ENCODE measurements at regions not wholly inside any gene's neighbourhood (a gene's known extent, or its start where the extent isn't known, plus 50 kb on each side); places are given as distances from the start of the nearest gene placed in this dataset.

DNA sequence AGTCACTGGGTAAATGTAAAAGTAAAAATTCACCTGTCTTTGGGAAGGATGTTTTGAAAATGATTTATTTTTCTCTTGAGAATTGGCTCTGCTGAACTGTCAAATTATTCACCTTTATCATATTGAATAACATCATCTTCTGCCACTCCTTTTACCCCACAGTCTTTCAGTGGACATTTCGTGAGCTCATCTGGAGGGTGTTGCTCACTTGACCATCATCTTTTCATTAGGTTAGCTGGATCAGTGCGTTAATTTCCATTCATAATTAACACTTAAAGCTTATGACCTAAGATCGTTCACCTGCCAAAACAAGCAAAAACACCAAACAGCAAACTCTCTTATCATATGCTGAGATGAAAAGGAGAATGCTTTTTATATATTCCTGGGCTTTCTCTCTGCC lies 53.4 kb upstream of the TNFAIP8 start:
- intact Hi-C loops (cut with DNase I; ENCODE audit: low total_unique reads): no loop called here
- Histone ChIP-seq H3K4me3 (no peak overlapping the region), H3K27ac (peak overlapping the region in 4 of 5 donors; percentile 27 to 78 (median 70)), H3K9me3 (no peaks in the 10 kb centered on the region), H3K4me1 (peaks cover 22 to 63% (median 41%) of the 10 kb centered on the region in 4 donors), H3K27me3 (no peaks in the 10 kb centered on the region), H3K36me3 (no peaks in the 10 kb centered on the region)
- TF ChIP-seq, protein P1, sequence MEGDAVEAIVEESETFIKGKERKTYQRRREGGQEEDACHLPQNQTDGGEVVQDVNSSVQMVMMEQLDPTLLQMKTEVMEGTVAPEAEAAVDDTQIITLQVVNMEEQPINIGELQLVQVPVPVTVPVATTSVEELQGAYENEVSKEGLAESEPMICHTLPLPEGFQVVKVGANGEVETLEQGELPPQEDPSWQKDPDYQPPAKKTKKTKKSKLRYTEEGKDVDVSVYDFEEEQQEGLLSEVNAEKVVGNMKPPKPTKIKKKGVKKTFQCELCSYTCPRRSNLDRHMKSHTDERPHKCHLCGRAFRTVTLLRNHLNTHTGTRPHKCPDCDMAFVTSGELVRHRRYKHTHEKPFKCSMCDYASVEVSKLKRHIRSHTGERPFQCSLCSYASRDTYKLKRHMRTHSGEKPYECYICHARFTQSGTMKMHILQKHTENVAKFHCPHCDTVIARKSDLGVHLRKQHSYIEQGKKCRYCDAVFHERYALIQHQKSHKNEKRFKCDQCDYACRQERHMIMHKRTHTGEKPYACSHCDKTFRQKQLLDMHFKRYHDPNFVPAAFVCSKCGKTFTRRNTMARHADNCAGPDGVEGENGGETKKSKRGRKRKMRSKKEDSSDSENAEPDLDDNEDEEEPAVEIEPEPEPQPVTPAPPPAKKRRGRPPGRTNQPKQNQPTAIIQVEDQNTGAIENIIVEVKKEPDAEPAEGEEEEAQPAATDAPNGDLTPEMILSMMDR (IDR thresholded peaks at IDR 0.05): no peak
- no peak for TF ChIP-seq EP300 (IDR thresholded peaks at IDR 0.05)
- no peak for TF ChIP-seq POLR2A (IDR thresholded peaks at IDR 0.05)
- no peak for TF ChIP-seq POLR2AphosphoS5 (IDR thresholded peaks at IDR 0.05)
- no peak for DNase-seq
- WGBS, 5 donors: 41 to 57% (median 44%) methylated on average over 3 of the region's 3 CpGs

DNA sequence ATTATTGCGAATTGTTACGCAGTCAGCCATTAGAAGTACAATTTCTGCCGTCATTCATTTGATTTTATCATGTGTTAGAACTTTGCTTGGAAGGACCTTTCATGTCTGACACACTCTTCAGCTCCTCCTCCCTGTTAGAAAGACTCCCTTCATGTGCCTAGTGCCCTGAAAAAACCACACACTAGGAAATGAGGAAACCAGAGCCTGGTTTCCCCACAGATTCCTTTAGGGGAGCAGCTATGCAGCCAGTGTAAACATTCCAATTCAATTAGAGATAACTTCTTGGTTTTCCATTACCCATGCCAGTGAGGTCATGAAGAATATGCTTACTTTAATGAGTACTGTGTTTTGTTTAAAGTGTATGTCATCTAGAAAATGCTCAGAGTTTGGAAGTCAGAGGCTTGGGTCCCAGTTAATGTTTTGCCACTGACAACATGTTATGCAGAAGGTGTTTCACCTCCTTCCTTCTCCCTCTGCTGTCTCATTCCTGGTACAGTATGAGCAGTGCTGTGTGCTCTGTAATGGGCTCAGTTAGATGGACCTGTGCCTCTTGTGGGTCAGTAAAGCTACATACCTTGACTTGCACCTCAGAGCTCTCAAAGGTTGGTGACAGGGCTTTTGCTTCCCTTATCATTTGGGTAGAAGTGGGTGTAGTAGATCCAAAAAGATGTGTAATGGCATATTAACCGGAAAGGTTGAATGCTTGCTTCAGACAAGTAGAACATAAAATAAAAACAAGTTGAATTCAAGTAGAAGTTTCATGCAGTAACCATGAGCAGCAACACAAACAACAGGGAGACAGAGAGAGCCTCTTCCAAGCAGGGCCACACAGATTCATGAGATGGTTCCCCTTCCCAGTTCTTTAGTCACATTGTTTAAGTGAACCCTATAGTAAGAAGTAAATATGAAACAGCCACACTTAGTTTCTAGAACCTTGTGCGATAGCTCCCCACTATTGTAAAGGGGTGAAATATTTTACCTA lies 52.6 kb upstream of the TNFAIP8 start:
- Histone ChIP-seq H3K36me3 (no peaks in the 10 kb centered on the region), H3K4me1 (peaks cover 22 to 70% (median 48%) of the 10 kb centered on the region in 4 donors), H3K27me3 (no peaks in the 10 kb centered on the region), H3K27ac (peak overlapping the region; percentile 56 to 78 (median 71)), H3K9me3 (no peaks in the 10 kb centered on the region), H3K4me3 (no peak overlapping the region)
- WGBS, 5 donors: 35 to 64% (median 53%) methylated on average over 5 of the region's 5 CpGs
- DNase-seq: peak in 1 of 2 donors; percentile 83
- peak; percentile 55 to 85 (median 63) for TF ChIP-seq POLR2AphosphoS5 (IDR thresholded peaks at IDR 0.05)
- TF ChIP-seq, protein P1 (IDR thresholded peaks at IDR 0.05): no peak
- no peak for TF ChIP-seq EP300 (IDR thresholded peaks at IDR 0.05)
- no peak for TF ChIP-seq POLR2A (IDR thresholded peaks at IDR 0.05)
- intact Hi-C loops (cut with DNase I; ENCODE audit: low total_unique reads): no loop called here

DNA sequence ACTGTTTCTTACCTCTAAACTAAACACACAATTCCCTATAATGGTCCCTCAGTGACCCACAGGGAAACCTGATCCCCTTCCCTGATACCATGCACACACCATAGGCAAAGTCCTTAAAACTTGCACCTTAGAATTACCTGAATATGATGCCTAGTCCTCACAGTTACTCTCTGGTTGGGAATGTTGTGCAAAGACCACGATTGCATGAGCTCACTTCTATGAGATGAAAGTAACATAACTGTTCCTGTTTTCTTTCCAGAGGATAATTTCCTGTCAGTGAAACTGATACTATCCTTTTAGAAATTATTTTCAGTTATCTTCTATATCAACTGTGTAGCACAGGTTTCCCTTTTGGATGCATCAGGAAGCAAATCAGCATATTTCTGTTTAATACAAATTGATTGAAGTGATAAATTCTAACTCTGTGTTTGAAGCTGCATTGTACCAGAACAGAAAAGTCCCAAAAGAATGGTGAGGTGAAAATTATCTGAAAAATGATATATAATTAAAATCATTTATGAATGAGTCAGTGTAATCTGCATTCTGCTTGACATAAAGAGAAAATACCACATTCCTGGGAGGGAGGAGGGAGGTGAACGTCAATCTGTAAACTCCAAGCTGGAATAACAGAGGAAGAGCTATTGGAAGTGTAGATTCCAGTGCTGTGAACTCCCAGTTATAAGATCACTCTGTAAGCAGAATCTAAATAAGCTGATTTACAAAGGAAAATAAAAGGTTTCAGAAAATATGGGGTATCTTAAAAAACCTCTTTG lies 51.2 kb upstream of the TNFAIP8 start:
- intact Hi-C loops (cut with DNase I; ENCODE audit: low total_unique reads): no loop called here
- no peaks in the 10 kb centered on the region for H3K9me3 ChIP-seq
- TF ChIP-seq, protein P1 (IDR thresholded peaks at IDR 0.05): no peak
- no peak for TF ChIP-seq EP300 (IDR thresholded peaks at IDR 0.05)
- TF ChIP-seq POLR2AphosphoS5 (IDR thresholded peaks at IDR 0.05): no peak
- TF ChIP-seq POLR2A (IDR thresholded peaks at IDR 0.05): no peak
- no peaks in the 10 kb centered on the region for H3K36me3 ChIP-seq
- peak overlapping the region in 4 of 5 donors; percentile 56 to 78 (median 70) for H3K27ac ChIP-seq
- H3K27me3 ChIP-seq: no peaks in the 10 kb centered on the region
- H3K4me3 ChIP-seq: no peak overlapping the region
- H3K4me1 ChIP-seq: peaks cover 34 to 84% (median 54%) of the 10 kb centered on the region in 4 donors
- 19 to 50% (median 31%) methylated on average over 2 of the region's 2 CpGs for WGBS, 5 donors
- no peak for DNase-seq
